Stimulated activated CD8-positive, alpha-beta memory T cell treated with anti-CD3 and anti-CD28 coated beads, Interleukin-15, amount 100 ng/mL, for 48 hours (primary cell): ENCODE measurements at regions not wholly inside any gene's neighbourhood (a gene's known extent, or its start where the extent isn't known, plus 50 kb on each side); places are given as distances from the start of the nearest gene placed in this dataset.
"Not testable (repeated sequence)": the region's sequence is repeated elsewhere in the genome, so short reads cannot be mapped to it uniquely, and the experiment has no call there.

ENCODE experiments used
- DNase-seq, 2 donors: peaks; one replicate each; pipeline ENCODE4 v3.0.0-alpha.2; 2020; ENCODE audit warnings: low read depth in 2 of 2

DNA sequence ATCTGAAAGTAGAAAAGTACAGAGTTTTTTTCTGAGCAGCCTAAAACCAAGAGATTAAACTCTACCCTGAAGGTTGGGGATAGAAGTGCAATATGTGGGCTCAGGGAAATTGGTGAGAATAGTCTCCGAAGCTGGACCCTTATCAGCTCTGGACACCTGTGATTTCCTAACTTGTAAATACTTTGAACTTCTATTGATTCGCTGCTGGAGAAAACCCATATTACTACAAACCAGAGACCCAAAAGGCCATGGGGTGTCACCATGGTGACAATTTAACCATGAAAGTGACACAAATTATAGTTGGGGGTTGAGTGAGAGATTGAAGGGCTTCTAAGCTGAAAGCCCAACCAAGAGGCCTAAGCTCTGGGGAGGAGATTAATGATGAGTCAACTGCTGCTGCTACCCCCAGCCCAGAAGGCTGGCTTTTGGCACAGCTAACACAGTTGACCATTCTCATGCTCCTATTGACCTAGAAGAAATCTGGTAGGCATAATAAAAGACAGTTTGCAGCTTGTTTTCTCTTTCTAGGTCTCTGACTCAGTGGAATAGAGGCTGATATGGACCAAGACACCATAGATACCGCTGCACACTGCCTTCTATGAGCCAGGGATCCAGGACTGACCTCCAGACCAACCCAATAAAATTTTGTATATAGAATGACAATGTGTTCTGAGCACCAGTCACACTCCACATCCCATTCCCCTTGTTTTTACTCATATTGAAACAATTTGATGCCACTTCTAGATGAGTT, 131.9 kb upstream of the FNDC3A start:
- DNase-seq: no peak

DNA sequence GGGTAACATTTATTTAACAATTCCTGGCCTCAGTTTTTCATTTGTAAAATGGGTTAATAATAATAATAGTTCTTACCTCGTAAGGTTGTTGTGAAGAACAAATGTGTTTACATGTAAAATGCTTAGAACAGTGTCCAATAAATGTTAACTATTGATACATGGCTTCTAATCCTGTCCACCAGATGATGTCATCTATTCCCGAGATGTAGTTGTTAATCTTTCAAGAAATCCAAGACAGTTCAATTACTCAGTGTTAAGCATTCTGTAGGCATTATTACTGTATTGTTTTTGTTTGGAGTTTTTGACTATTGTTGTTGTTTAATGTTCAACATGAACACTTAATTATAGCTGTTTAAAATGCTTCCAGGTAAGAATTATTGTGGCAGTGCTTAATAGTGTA, 131.0 kb upstream of the FNDC3A start:
- no peak for DNase-seq

DNA sequence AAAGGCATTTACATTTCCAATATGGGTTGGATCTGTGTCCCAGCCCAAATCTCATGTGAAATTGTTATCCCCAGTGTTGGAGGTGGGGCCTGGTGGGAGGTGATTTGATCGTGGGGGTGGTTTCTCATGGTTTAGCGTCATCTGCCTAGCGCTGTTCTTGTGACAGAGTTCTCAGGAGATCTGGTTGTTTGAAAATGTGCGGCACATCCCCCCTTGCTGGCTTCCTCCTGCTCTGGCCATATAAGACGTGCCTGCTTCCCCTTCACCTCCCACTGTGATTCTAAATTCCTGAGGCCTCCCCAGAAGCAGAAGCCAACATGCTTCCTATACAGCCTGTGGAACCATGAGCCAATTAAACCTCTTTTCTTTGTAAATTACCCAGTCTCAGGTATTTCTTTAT, 126.2 kb upstream of the FNDC3A start:
- DNase-seq: no peak

DNA sequence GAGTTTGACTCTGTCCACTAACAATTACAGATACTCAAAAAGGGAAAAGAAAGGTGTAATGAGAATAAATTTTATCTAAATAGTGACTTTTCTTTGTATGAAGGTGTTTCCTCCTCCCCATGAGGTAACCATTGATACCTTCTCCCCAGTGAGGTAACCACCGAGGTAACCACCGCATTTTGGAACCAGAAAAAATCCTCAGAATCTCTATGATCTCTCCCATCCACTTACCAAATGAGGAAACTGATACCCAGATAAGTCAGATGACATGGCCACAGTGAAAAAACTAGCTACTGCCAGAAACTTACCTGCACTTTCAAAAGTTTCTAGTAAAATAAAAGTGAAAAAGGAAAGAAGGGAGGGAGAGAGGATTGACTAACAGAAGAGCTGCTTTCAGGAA, 124.0 kb upstream of the FNDC3A start:
- no peak for DNase-seq

DNA sequence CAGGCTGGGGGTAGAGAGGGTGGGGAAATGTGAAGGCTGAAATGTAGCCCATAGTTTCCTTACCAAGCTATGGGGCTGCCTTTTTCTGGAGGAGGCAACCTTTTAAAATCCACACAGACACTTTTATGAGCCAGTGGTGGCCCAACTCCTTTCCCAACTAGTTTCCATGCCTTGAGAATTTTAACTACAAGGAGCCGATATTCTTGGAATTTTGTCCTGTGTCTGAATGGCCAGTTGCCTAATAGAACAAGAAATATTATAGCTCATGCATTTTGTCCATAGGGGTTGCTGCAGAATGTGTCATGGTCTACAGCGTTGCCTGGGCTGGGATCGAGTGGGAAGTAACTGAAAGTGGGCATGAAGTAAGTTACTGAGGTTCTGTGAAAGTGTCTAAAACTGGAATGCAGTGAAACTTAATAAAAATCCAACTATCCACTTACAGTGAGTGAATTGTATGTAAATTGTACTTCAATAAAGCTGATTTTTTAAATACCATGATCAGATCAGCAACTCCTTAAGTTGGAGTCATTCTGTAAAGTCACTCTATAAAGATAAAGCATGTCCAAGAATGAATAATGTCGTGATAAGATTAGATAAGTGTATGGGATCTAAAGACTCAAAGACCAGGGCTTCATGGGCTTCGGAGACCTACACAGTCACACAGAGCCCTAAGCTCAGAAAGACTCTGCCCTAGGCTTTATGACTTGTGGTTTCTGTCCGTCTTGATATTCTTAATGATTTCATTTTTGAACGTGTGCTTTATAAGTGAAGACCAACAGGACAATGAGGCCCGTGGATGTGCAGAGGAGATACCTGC, 122.6 kb upstream of the FNDC3A start:
- no peak for DNase-seq

DNA sequence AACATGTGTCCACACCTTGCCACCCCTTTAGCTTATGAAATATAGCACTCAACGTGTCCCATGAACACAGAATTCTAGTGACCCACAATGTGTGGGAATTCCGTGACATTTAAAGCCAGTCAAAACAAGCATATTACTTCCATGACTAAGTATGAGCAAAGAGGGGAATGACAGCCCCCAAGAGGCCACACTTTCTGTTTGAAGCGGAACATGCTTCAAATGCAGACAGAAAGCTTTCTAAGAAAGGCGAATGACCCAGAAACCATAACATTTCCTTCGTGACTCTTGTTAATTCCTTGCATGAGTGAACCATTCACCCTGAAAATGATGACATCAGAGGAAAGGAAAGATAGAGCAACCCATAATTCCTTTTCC, 122.0 kb upstream of the FNDC3A start:
- peak; percentile 19 to 34 for DNase-seq

DNA sequence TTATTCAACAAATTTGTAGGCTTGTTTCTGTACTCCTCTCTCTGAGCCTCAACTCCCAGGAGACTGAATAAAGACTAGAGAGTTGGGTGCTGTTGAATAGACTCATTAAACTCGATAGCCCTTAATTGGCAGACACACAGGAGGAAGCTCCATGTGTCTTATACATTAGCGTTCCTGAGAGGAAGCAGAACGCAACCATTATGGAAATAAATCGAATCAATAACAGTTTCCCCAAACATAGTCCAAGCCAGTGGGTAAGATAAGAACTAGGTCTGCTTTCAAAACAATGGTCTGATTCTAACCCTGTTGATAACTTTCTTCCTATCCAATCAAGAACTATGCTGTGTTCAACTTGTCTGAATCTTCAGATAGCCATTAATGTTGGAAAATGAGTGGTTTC, 118.1 kb upstream of the FNDC3A start:
- DNase-seq: no peak

DNA sequence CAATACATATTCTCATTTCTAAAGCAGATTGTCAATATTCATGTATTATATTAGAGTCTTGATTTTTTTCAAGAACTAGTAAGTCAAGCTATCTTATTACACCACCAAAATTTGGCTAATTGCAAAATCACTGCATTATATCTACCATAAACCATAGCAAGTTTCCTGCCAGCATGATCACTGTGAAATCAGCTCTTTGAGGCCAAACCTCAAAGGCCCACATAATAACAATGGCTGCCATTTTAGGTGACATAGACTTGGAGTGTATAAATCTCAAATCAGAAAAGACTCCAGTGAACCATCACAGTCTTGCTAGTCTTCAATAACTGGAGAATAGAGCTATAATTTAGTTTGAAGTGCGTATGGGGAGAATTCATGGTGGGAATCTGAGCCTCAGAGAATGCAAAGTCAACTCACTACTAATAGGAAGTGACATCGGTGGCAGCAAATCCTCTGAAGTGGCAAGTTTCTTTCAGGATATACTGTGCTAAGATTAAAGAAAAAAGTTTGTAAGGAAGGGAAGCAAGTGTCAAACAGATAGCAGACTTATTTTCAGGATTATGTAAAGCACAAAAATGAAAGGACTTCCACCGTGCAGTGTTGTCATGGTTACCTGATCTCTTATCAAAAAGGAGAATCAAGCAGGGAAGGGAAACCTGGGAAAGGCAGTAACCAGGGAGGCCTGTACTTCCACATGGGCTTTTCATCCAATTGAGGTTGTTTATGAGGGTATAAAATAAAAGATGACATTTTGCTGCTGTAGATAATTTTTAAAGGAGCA, 117.4 kb upstream of the FNDC3A start:
- no peak for DNase-seq

DNA sequence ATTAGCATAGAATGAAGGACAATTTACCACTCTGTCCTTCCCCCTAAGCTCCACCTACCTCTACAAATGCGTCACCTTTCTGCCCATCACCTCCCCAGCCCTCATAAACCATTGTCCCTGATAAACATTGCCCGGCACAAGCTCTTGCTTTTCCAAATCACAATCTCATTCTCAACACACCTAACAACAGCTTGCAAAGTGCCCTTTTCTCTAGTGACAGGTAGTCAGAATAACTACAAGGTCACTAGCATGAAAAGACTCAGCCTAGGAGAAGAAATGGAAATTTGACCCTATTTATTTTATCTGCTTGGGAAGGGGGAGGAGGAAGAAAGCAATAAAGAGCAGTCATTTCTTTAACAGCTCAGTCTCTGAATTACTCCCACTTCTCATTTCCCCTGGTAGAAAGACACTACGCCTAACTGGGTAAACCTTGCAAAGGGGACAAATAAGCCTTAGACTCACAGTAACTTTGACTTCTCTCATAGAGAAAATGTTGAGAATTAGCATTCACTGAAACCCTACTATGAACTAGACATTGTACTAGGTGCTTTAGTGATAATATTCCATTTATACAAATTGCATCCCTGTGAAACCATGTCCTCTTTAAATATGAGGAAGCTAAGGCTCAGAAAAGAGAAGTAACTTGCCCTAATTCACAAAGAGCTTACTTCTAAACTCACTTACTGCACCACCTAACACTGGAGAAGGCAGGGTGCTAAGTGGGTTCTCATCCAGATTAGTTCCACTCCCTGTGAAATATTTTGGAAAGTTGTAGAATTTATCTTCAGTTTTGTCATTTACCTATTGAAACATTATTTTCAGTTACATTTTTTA, 116.2 kb upstream of the FNDC3A start:
- DNase-seq: no peak

DNA sequence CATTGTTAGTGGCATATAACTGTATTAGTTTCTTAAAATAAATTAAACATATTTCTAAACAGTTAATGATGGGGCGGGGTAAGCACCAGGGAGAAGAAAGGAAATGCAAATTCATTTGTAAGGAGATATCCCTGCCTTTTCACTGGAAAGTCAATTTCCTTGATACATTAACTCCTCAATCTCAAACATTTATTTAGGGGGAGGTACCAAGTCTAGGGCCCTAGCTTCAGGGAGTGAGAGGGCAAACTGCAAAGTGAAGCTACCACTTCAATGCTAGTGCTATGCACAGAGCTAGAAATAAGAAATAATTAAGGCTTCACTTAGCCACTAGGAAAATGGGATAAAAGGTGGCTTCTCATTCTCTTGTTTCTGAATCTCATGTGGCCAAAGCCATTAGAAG, 115.3 kb upstream of the FNDC3A start:
- DNase-seq: no peak

DNA sequence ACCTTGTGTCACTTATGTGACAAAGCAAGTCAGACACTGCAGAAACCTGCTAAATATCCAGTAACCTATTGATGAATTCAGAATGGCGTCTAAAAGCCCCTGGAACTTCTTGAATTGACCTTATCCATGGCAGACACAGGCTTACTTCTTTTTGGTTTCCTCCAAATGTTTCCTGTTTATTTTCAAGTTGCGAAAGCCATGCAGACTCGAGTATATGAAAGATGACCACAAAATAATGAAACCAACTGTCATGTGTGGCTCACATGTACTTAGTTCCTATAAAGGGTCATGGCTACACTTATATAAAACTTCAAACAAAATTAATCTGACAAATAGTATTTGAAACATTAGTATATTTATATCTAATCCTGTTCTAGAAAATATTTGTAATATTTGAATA, 113.1 kb upstream of the FNDC3A start:
- no peak for DNase-seq

DNA sequence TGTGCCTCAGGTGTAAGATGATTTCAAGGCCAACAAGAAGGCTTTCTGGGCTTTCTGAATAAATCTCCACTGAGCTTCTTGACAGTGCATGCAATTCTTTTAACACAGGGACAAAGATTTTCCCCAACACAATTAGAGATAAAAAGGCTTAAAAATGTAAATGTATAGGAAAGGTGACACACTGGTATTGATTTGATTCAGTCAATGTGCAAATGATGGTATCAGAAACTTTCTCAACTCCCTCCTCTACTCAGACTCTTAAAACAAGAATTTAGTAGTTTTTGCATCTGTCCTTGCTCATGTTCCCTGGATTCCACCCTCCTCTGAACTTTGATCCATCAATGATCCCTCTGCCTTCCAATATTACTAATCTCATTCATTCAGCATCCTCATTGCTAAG, 111.6 kb upstream of the FNDC3A start:
- DNase-seq: no peak

DNA sequence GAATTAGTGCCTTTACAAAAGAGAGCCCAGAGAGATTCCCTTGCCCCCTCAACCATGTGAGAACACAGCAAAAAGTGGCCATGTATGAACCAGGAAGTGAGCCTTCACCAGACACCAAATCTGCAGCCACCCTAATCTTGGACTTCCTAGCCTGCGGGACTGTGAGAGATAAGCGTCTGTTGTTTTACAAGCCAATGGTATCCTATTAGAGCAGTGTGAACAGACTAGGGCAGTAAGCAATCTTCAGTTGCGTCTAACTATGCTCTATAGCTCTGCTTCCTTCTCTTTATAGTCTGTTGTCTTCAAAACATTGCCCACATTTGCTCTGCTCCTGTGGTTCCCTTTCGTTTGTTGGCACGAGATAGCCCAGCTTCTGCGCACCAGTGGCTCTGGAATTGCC, 109.5 kb upstream of the FNDC3A start:
- DNase-seq: no peak

DNA sequence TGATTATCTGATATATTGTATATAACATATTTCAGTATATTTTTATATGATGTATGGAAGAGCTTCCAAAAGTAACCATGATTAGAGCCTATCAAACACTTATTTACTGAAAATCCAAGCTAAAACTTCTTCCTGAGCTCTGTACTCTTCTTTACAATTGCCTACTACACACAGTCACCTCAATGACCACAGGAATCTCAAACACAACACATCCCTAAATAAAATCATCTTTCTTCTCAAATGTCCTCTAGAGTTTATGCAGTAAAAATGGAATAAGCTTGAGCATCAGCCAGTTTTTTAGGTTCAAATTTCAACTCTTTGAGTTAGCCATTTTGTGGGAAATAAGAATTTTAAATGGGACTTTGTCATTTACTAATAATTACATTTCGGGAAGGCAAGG, 102.6 kb upstream of the FNDC3A start:
- DNase-seq: no peak

DNA sequence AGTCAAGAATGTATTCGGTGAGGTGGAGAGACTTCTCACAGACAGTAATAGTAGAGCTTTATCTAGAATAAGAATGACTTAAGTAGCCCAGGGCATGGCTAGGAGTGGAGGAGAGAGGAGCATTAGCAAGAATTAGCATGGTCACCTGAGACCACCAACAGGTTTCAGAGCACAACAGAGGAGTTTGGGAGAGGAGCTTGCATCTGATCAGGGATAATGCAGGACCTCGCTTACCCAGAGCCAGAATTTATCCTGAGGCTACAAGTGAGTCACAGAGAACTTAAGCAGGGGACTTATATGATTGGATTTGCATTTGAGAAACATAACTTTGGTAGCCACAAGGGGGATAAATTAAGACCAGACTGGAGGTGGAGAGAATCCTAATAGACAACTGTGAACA, 102.1 kb upstream of the FNDC3A start:
- DNase-seq: no peak

DNA sequence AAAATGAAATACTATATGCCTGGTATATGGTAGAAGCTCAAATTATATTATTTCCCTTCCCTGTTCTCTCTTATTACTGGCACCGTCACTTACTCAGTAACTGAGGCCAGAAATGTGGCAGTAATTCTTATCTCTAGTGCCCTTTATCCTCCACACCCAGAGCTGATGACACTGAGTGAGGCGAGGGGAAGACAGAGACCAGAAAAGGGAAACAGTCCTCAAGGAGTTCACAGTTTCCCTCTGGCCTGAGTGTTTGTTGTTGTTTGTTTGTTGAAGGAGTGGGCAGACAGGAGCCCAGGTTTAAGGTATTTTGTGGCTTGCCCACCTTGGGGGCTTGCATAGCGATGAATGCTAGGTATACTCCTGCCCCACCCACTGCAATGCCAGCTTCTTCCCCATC, 101.5 kb upstream of the FNDC3A start:
- DNase-seq: no peak

DNA sequence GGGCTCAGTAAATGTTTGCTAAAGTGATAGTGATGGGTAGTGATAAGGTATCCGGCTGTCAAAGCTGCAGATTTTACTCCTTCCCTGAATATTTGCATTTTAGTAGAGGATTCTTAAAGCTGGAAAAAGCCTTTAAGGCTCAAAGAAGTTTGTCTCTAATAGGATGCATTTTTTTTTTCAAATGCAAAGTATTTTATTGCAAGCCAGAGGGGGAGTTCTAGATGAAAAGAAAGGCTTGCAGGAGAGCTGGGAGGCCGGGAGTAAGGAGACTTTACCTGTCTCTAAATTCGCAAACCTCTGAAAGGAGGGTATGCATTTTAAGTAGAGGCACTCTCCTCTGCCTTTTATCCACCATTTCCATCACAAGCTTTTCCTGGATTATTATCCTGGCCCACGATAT, 100.7 kb upstream of the FNDC3A start:
- no peak for DNase-seq

DNA sequence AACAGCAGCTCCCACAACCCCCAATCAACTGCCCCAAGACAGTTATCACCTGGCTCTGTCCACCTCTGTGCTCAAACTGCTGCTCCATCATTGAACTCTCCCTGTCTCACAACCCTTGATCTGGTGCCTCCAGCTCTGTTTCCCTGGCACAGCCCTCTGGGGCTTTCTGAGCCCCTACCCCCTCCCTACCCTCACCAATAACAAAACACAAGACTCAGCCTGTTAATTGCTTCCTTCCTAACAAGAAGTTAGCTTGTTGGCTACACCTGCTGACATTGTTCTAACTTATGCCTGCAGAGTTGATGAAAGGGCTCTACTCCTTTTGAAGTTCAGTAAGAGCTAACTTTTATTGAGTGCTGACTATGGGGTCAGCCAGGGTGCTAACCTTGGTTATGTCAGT, 99.4 kb upstream of the FNDC3A start:
- DNase-seq: no peak

DNA sequence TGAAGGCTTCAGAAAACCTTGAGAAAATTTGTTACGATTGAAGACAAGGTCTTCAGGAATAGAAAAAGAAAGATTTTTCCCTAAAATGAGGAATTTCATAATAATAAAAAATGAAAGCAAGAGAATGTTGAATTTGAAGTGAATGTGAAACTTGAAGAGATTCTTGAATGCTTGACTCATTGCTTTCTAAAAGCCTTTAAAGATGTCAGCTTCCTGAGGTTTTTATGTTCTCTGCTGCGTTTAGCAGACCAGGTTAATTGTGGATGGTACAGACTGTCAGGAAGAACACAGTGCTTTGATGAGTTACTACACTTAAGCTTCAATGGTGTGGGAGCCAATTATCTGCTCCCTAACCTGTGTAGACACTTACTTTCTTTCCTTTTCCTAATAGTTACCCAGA, 96.3 kb upstream of the FNDC3A start:
- no peak for DNase-seq

DNA sequence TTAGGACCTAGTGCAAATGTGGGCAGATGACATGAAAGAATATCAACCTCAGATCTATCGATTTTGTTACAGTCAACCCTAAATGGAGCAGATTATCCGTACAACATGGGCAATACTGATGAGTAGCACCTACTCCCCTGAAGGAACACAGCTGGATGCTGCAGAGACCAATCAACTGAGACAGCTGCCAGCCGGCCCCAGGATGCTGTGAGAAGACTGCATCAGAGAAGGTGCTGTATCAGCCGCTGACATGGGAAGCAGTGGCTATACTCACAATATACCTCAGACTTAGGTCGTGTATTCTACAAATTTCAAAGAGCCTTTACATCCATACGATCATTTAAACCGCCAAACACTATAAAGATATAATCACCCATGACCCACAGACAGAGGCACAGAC, 95.9 kb upstream of the FNDC3A start:
- no peak for DNase-seq

DNA sequence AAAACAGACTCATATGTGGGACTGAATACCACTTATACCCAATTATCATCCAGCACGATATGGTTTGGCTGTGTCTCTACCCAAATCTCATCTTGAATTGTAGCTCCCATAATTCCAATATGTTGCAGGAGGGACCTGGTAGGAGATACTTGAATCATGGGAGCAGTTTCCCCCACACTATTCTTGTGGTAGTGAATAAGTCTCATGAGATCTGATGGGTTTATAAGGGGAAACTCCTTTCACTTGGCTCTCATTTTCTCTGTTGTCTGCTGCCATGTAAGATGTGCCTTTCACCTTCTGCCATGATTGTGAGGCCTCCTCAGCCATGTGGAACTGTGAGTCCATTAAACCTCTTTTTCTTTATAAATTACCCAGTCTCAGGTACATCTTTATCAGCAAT, 91.9 kb upstream of the FNDC3A start:
- DNase-seq: not testable (repeated sequence)

DNA sequence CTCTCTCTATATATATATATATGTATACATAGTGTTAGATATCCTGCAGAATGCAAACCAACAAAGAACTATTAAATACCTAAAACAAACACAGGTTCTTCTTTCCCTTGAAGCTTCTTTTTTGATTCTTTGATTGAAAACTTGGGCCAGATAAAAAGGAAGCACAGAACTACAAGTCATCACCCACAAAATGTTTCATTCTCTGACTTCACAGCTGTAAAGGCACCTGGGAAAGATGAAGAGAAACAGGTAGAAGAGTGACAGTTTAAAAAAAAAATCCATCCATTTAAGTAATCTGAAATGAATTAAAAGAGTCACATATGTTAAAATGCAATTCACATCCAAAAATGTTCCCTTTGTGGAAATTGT, 90.7 kb upstream of the FNDC3A start:
- DNase-seq: no peak
